Activated CD4-positive, alpha-beta memory T cell treated with anti-CD3 and anti-CD28 coated beads, Interleukin-2, amount 10 ng/mL, durations not matched to agents 7 days and 5 days (primary cell): ENCODE measurements at regions not wholly inside any gene's neighbourhood (a gene's known extent, or its start where the extent isn't known, plus 50 kb on each side); places are given as distances from the start of the nearest gene placed in this dataset.

Source experiments
- CTCF ChIA-PET: fragments of 350-600 bp; sonication (Branson Sonifier 250); formaldehyde crosslinking; loops from one replicate; lab custom pipeline; 2021; ENCODE audit warnings: antibody characterized with exemption, inconsistent platforms; lab: Charles Lee
- POLR2A ChIA-PET: fragments of 350-600 bp; sonication (Branson Sonifier 250); formaldehyde crosslinking; loops from one replicate; lab custom pipeline; 2021; ENCODE audit warnings: antibody characterized with exemption; lab: Charles Lee
- DNase-seq: peaks from one replicate; pipeline ENCODE4 v3.0.0-alpha.2; 2020
- H3K27ac Mint-ChIP-seq: one replicate; pipeline ENCODE4 v1.8.0; 2021; ENCODE audit warnings: mild to moderate bottlenecking, mixed read lengths
- H3K27me3 Mint-ChIP-seq: one replicate; pipeline ENCODE4 v1.8.0; 2021; ENCODE audit warnings: mixed read lengths
- H3K36me3 Mint-ChIP-seq: one replicate; pipeline ENCODE4 v1.8.0; 2021; ENCODE audit warnings: low read depth, mixed read lengths
- H3K4me1 Mint-ChIP-seq: one replicate; pipeline ENCODE4 v1.8.0; 2021; ENCODE audit warnings: mixed read lengths
- H3K4me3 Mint-ChIP-seq: one replicate; pipeline ENCODE4 v1.8.0; 2021; ENCODE audit warnings: mild to moderate bottlenecking, mixed read lengths
- H3K9me3 Mint-ChIP-seq: one replicate; pipeline ENCODE4 v1.8.0; 2021; ENCODE audit warnings: mixed read lengths

- Mint-ChIP-seq H3K4me3 (no peak overlapping the region), H3K36me3 (no peaks in the 10 kb centered on the region), H3K9me3 (no peaks in the 10 kb centered on the region), H3K27me3 (no peaks in the 10 kb centered on the region), H3K4me1 (no peaks in the 10 kb centered on the region), H3K27ac (no peak overlapping the region)
- ChIA-PET CTCF (no interaction called here), POLR2A (no interaction called here)
- DNase-seq, result no peak
Measured at GRCh38 chr1:57947471-57947870, 523.6 kb upstream of the DAB1 start.

GRCh38 chr1:57945045-57945444 lies 521.2 kb upstream of the DAB1 start:
- no peak for DNase-seq
- no peak overlapping the region for H3K27ac Mint-ChIP-seq
- ChIA-PET POLR2A (no interaction called here), CTCF (no interaction called here)
- no peaks in the 10 kb centered on the region for H3K27me3 Mint-ChIP-seq
- no peaks in the 10 kb centered on the region for H3K9me3 Mint-ChIP-seq
- no peak overlapping the region for H3K4me3 Mint-ChIP-seq
- H3K4me1 Mint-ChIP-seq, result no peaks in the 10 kb centered on the region
- H3K36me3 Mint-ChIP-seq, result no peaks in the 10 kb centered on the region

DNA sequence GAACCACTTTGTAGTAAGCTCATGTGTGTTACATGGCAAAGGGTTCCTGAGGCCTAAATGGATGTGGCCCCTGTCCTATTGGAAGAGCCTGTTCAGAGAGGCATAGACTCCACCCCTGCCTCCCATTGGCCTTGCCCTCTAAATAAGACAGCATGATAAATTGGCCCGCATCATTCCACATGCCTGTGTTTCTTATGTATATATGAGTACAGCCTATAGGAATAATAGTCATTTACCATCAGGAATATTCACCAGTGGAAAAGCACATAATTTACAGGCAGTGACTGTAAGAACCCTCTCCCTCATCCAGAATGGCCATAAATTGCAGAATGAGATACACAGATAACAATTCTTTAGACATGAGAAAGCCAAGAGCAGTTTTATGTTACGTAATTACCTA lies 519.5 kb upstream of the DAB1 start:
- POLR2A ChIA-PET, result no interaction called here
- H3K9me3 Mint-ChIP-seq, result no peaks in the 10 kb centered on the region
- H3K27ac Mint-ChIP-seq, result no peak overlapping the region
- no peak overlapping the region for H3K4me3 Mint-ChIP-seq
- H3K27me3 Mint-ChIP-seq, result no peaks in the 10 kb centered on the region
- H3K4me1 Mint-ChIP-seq, result no peaks in the 10 kb centered on the region
- no peak for DNase-seq
- no peaks in the 10 kb centered on the region for H3K36me3 Mint-ChIP-seq
- CTCF ChIA-PET, result no interaction called here

DNA sequence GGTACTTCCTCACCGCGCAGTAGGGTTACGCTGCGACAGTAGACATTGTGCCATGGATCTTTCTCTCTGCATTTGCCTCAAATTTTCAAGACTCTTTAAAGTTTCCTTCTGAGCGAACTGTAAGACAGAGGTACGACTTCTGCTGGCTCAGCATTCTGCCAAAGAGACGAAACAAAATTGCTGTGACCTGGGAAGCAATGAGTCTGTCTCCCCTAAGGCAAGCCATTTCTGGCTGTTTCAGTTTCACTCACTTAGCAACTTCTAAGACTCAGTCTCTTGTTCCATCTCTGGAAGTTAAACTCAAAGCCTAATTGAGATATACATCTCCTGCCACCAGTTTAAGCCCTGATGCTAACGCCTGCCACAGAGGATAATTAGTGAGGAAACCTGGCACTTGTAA lies 510.9 kb upstream of the DAB1 start:
- Mint-ChIP-seq H3K36me3 (no peaks in the 10 kb centered on the region), H3K4me3 (no peak overlapping the region), H3K27ac (no peak overlapping the region), H3K27me3 (no peaks in the 10 kb centered on the region), H3K9me3 (no peaks in the 10 kb centered on the region), H3K4me1 (no peaks in the 10 kb centered on the region)
- CTCF ChIA-PET, result no interaction called here
- DNase-seq, result no peak
- POLR2A ChIA-PET, result no interaction called here

GRCh38 chr1:57927003-57927402 lies 503.1 kb upstream of the DAB1 start:
- Mint-ChIP-seq H3K27me3 (no peaks in the 10 kb centered on the region), H3K27ac (no peak overlapping the region), H3K4me1 (no peaks in the 10 kb centered on the region), H3K4me3 (no peak overlapping the region), H3K9me3 (no peaks in the 10 kb centered on the region), H3K36me3 (no peaks in the 10 kb centered on the region)
- POLR2A ChIA-PET, result no interaction called here
- DNase-seq, result no peak
- CTCF ChIA-PET, result interaction anchor here (1.0 kb wide), 1 partner anchor 80 kb away, joined by 3 read pairs; no protein-coding TSS in a partner anchor

GRCh38 chr1:57926025-57926552 lies 502.2 kb upstream of the DAB1 start:
- Mint-ChIP-seq H3K27ac (no peak overlapping the region), H3K9me3 (no peaks in the 10 kb centered on the region), H3K4me3 (no peak overlapping the region), H3K4me1 (no peaks in the 10 kb centered on the region), H3K27me3 (no peaks in the 10 kb centered on the region), H3K36me3 (no peaks in the 10 kb centered on the region)
- CTCF ChIA-PET, result interaction anchor here (1.0 kb wide), 1 partner anchor 81 kb away, joined by 3 read pairs; no protein-coding TSS in a partner anchor
- DNase-seq, result no peak
- POLR2A ChIA-PET, result no interaction called here

- Mint-ChIP-seq H3K9me3 (no peaks in the 10 kb centered on the region), H3K27me3 (no peaks in the 10 kb centered on the region), H3K4me3 (no peak overlapping the region), H3K27ac (no peak overlapping the region), H3K36me3 (no peaks in the 10 kb centered on the region), H3K4me1 (no peaks in the 10 kb centered on the region)
- ChIA-PET CTCF (no interaction called here), POLR2A (no interaction called here)
- DNase-seq, result no peak
Measured at GRCh38 chr1:57925226-57925625, 501.4 kb upstream of the DAB1 start.

- CTCF ChIA-PET, result no interaction called here
- DNase-seq, result no peak
- Mint-ChIP-seq H3K4me1 (no peaks in the 10 kb centered on the region), H3K4me3 (no peak overlapping the region), H3K36me3 (no peaks in the 10 kb centered on the region), H3K27me3 (no peaks in the 10 kb centered on the region), H3K9me3 (no peaks in the 10 kb centered on the region), H3K27ac (no peak overlapping the region)
- POLR2A ChIA-PET, result no interaction called here
Measured at GRCh38 chr1:57922130-57922529, 498.3 kb upstream of the DAB1 start.

DNA sequence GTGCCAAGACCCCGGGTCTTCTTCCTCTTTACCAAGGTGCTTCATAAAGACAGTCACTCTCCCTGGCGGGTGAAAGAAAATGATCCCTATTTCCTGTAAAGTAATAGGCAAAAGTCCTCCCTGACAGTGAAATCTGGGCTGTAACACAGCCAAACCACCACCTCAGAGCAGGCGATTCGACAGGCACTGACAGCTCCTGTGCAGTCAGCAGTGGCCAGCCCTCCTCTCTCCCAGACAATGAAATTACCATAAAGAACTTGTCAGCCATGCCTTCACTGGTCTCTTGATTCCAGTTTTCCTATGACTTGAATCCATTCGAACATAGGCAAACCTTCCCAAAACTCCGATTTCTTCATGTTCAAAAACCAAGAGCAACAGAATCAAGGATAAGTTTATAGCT lies 492.2 kb upstream of the DAB1 start:
- DNase-seq, result no peak
- no peak overlapping the region for H3K27ac Mint-ChIP-seq
- H3K4me1 Mint-ChIP-seq, result no peaks in the 10 kb centered on the region
- no peaks in the 10 kb centered on the region for H3K27me3 Mint-ChIP-seq
- H3K36me3 Mint-ChIP-seq, result no peaks in the 10 kb centered on the region
- ChIA-PET CTCF (no interaction called here), POLR2A (no interaction called here)
- H3K4me3 Mint-ChIP-seq, result no peak overlapping the region
- no peaks in the 10 kb centered on the region for H3K9me3 Mint-ChIP-seq

DNA sequence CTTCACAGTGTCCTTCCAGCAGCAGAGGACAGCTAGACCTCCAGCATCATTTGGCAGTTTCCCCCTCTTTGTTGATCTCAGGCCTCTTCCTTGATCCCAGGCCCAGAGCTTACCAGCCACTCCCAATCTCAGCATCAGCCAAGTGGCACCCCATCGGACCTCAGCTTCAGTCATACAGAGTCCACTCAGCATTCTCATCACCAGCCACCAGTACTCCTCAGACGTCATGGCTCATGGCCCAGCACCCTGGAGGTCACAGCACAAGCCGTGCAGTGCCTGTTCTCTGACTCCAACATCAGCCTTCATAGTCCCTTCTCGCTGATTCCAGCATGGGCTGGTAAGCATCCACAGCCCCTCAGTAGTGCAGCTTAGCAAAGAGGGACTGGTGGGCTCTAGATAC lies 487.6 kb upstream of the DAB1 start:
- H3K4me3 Mint-ChIP-seq, result no peak overlapping the region
- no peak overlapping the region for H3K27ac Mint-ChIP-seq
- CTCF ChIA-PET, result no interaction called here
- H3K9me3 Mint-ChIP-seq, result no peaks in the 10 kb centered on the region
- no peaks in the 10 kb centered on the region for H3K27me3 Mint-ChIP-seq
- H3K36me3 Mint-ChIP-seq, result no peaks in the 10 kb centered on the region
- no peak for DNase-seq
- POLR2A ChIA-PET, result no interaction called here
- no peaks in the 10 kb centered on the region for H3K4me1 Mint-ChIP-seq

DNA sequence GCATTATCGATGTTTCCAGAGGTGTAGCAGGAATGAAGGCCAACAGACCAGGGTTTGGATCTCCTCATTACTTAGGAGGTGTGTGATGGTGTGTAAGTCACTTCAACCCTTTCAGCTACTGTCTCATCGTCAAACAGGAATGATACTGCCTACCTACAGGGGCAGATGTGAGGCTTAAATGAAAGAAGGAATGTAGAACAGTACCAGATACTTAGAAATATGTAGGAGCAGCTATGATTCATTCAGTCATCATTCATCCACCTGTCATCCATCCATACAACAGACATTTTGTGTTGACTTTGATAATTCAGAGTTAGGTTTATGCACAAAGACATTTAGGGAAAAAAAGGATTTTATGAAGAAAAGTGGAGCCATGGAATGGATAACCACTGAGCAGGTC lies 486.9 kb upstream of the DAB1 start:
- H3K27me3 Mint-ChIP-seq, result no peaks in the 10 kb centered on the region
- no peaks in the 10 kb centered on the region for H3K4me1 Mint-ChIP-seq
- DNase-seq, result no peak
- H3K27ac Mint-ChIP-seq, result no peak overlapping the region
- H3K9me3 Mint-ChIP-seq, result no peaks in the 10 kb centered on the region
- CTCF ChIA-PET, result no interaction called here
- no peaks in the 10 kb centered on the region for H3K36me3 Mint-ChIP-seq
- POLR2A ChIA-PET, result no interaction called here
- no peak overlapping the region for H3K4me3 Mint-ChIP-seq

- H3K36me3 Mint-ChIP-seq, result no peaks in the 10 kb centered on the region
- no peaks in the 10 kb centered on the region for H3K4me1 Mint-ChIP-seq
- ChIA-PET POLR2A (no interaction called here), CTCF (no interaction called here)
- H3K9me3 Mint-ChIP-seq, result no peaks in the 10 kb centered on the region
- H3K27me3 Mint-ChIP-seq, result no peaks in the 10 kb centered on the region
- H3K4me3 Mint-ChIP-seq, result no peak overlapping the region
- no peak overlapping the region for H3K27ac Mint-ChIP-seq
- no peak for DNase-seq
Measured at GRCh38 chr1:57910305-57910704, 486.4 kb upstream of the DAB1 start.

DNA sequence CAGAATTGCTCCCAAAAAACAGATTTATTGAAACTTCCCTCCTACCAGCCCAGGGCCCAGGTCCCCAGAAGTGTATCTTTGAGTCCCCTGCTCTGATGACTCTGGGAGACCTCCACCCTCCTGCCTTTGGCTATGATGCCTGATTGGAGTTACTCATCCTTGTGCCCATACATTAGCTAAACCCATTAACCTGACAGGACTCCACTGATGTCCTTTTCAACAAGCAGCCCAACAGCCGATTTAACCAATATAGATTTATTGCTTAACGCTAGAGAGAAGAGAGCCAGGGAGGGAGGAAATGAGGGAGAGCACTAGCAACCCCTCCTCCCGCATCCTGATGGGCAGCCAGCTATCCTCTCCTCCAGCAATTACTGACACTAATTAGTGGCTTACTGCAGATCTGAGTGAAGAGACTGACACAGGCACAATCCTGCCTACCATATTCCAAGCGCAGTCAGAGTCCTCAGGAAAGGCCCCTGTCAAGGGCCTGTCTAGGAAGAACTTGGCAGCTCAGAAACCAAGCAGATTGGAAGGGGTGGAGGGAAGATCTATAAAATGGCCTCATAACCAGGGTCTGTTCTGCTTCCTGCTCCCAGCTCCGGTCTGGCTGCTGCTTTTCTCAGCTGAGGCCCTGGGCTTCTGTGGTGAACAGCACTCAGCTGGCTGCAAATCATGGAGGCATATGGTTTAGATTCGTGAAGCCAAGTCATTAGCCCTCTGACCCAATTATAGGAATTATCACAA lies 484.5 kb upstream of the DAB1 start:
- Mint-ChIP-seq H3K36me3 (no peaks in the 10 kb centered on the region), H3K27ac (no peak overlapping the region), H3K4me1 (no peaks in the 10 kb centered on the region), H3K27me3 (no peaks in the 10 kb centered on the region), H3K9me3 (no peaks in the 10 kb centered on the region), H3K4me3 (no peak overlapping the region)
- ChIA-PET CTCF (no interaction called here), POLR2A (no interaction called here)
- no peak for DNase-seq
